ENCODE measurements at regions not wholly inside any gene's neighbourhood (a gene's known extent, or its start where the extent isn't known, plus 50 kb on each side); places are given as distances from the start of the nearest gene placed in this dataset.

GRCh38 chr14:49164074-49164473, 422.1 kb downstream of the RPS29 start:
- Mint-ChIP-seq H3K27ac (ENCODE audit: unreplicated experiment) (no peak overlapping the region), H3K27me3 (ENCODE audit: low read depth) (no peaks in the 10 kb centered on the region), H3K9me3 (no peaks in the 10 kb centered on the region), H3K4me1 (no peaks in the 10 kb centered on the region), H3K36me3 (ENCODE audit: low read depth) (no peaks in the 10 kb centered on the region), H3K4me3 (no peak overlapping the region)
- TF ChIP-seq, protein P1, sequence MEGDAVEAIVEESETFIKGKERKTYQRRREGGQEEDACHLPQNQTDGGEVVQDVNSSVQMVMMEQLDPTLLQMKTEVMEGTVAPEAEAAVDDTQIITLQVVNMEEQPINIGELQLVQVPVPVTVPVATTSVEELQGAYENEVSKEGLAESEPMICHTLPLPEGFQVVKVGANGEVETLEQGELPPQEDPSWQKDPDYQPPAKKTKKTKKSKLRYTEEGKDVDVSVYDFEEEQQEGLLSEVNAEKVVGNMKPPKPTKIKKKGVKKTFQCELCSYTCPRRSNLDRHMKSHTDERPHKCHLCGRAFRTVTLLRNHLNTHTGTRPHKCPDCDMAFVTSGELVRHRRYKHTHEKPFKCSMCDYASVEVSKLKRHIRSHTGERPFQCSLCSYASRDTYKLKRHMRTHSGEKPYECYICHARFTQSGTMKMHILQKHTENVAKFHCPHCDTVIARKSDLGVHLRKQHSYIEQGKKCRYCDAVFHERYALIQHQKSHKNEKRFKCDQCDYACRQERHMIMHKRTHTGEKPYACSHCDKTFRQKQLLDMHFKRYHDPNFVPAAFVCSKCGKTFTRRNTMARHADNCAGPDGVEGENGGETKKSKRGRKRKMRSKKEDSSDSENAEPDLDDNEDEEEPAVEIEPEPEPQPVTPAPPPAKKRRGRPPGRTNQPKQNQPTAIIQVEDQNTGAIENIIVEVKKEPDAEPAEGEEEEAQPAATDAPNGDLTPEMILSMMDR (conservative IDR thresholded peaks at IDR 0.05) = no peak
- no peak for DNase-seq (ENCODE audit: low read depth, low spot score)

- TF ChIP-seq, protein P1 (conservative IDR thresholded peaks at IDR 0.05) = no peak
- no peaks in the 10 kb centered on the region for H3K27me3 Mint-ChIP-seq (ENCODE audit: low read depth)
- H3K27ac Mint-ChIP-seq (ENCODE audit: unreplicated experiment) = no peak overlapping the region
- no peak overlapping the region for H3K4me3 Mint-ChIP-seq
- H3K9me3 Mint-ChIP-seq = no peaks in the 10 kb centered on the region
- no peaks in the 10 kb centered on the region for H3K4me1 Mint-ChIP-seq
- no peak for DNase-seq (ENCODE audit: low read depth, low spot score)
- no peaks in the 10 kb centered on the region for H3K36me3 Mint-ChIP-seq (ENCODE audit: low read depth)
Measured at GRCh38 chr14:49160983-49161382, 425.2 kb downstream of the RPS29 start.

- H3K36me3 Mint-ChIP-seq (ENCODE audit: low read depth) = no peaks in the 10 kb centered on the region
- H3K9me3 Mint-ChIP-seq = no peaks in the 10 kb centered on the region
- no peak overlapping the region for H3K4me3 Mint-ChIP-seq
- H3K27ac Mint-ChIP-seq (ENCODE audit: unreplicated experiment) = no peak overlapping the region
- no peaks in the 10 kb centered on the region for H3K4me1 Mint-ChIP-seq
- no peaks in the 10 kb centered on the region for H3K27me3 Mint-ChIP-seq (ENCODE audit: low read depth)
- TF ChIP-seq, protein P1 (conservative IDR thresholded peaks at IDR 0.05) = no peak
- no peak for DNase-seq (ENCODE audit: low read depth, low spot score)
Measured at GRCh38 chr14:49159081-49159480, 427.1 kb downstream of the RPS29 start.

GRCh38 chr14:49139593-49139992, 446.6 kb downstream of the RPS29 start:
- Mint-ChIP-seq H3K9me3 (peaks cover 4% of the 10 kb centered on the region), H3K4me3 (no peak overlapping the region), H3K27me3 (ENCODE audit: low read depth) (no peaks in the 10 kb centered on the region), H3K4me1 (no peaks in the 10 kb centered on the region), H3K36me3 (ENCODE audit: low read depth) (no peaks in the 10 kb centered on the region), H3K27ac (ENCODE audit: unreplicated experiment) (no peak overlapping the region)
- no peak for DNase-seq (ENCODE audit: low read depth, low spot score)
- TF ChIP-seq, protein P1 (conservative IDR thresholded peaks at IDR 0.05) = no peak

DNA sequence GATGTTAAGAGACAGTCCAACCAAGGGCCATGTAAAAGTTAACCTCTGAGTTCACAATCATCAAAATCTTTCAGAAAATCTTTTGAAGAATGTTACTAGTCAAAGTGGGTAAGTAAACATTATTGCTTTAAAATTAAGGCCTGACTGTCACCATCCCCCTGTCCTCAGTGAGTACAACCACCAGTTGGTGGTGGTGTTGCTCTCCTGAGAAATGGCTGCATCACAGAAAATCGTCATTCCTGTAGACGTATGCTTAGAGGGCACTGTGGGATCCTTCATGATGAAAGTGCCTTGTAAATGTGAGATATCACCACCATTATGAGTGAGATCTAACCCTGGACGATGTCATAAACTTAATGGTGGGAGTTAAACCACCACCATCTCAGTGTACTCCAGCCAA, 451.2 kb downstream of the RPS29 start:
- H3K36me3 Mint-ChIP-seq (ENCODE audit: low read depth) = peaks cover 5% of the 10 kb centered on the region
- no peaks in the 10 kb centered on the region for H3K4me1 Mint-ChIP-seq
- no peak overlapping the region for H3K4me3 Mint-ChIP-seq
- H3K27ac Mint-ChIP-seq (ENCODE audit: unreplicated experiment) = no peak overlapping the region
- H3K9me3 Mint-ChIP-seq = peaks cover 6% of the 10 kb centered on the region
- no peak for DNase-seq (ENCODE audit: low read depth, low spot score)
- TF ChIP-seq, protein P1 (conservative IDR thresholded peaks at IDR 0.05) = no peak
- H3K27me3 Mint-ChIP-seq (ENCODE audit: low read depth) = no peaks in the 10 kb centered on the region

DNA sequence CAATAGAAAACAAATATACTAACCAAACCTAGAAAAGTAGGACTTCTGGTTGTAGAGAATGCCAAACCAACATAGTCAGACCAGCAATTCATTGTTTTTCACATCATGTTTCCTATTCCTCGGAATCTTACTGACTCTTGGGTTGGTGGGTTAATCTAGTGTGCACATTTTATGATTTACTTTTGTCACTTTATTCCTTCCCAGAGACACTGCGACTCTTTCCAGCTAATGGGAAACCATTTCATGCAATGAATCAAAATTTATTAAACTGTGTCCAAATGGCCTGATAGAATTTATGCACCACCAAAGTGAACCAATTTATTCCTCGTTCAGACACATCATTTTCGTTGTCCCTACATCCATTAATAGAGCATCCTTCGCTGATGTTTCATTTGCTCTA, 464.9 kb downstream of the RPS29 start:
- Mint-ChIP-seq H3K4me3 (no peak overlapping the region), H3K27me3 (ENCODE audit: low read depth) (no peaks in the 10 kb centered on the region), H3K27ac (ENCODE audit: unreplicated experiment) (no peak overlapping the region), H3K36me3 (ENCODE audit: low read depth) (no peaks in the 10 kb centered on the region), H3K4me1 (no peaks in the 10 kb centered on the region), H3K9me3 (peaks cover under 1% of the 10 kb centered on the region)
- DNase-seq (ENCODE audit: low read depth, low spot score) = no peak
- TF ChIP-seq, protein P1 (conservative IDR thresholded peaks at IDR 0.05) = no peak
